ENCODE measurements at regions not wholly inside any gene's neighbourhood (a gene's known extent, or its start where the extent isn't known, plus 50 kb on each side); places are given as distances from the start of the nearest gene placed in this dataset.

- no peak for DNase-seq (ENCODE audit: extremely low read depth in 1 of 11, low read depth in 9 of 11, low spot score in 4 of 11)
These were observed 127.6 kb upstream of the PTCH1 start for GRCh38 chr9:95644377-95644776.

GRCh38 chr9:95643619-95644018 lies 126.8 kb upstream of the PTCH1 start:
- no peak for DNase-seq (ENCODE audit: extremely low read depth in 1 of 11, low read depth in 9 of 11, low spot score in 4 of 11)

- DNase-seq (ENCODE audit: extremely low read depth in 1 of 11, low read depth in 9 of 11, low spot score in 4 of 11) = no peak
These were observed 125.4 kb upstream of the PTCH1 start for GRCh38 chr9:95642189-95642588.

GRCh38 chr9:95641586-95641985 lies 124.8 kb upstream of the PTCH1 start:
- no peak for DNase-seq (ENCODE audit: extremely low read depth in 1 of 11, low read depth in 9 of 11, low spot score in 4 of 11)

GRCh38 chr9:95640336-95640735 lies 123.6 kb upstream of the PTCH1 start:
- peak in 1 of 11 donors; percentile 7 for DNase-seq (ENCODE audit: extremely low read depth in 1 of 11, low read depth in 9 of 11, low spot score in 4 of 11)

- DNase-seq (ENCODE audit: extremely low read depth in 1 of 11, low read depth in 9 of 11, low spot score in 4 of 11) = no peak
These were observed 119.4 kb upstream of the PTCH1 start for GRCh38 chr9:95635986-95636671.

- DNase-seq (ENCODE audit: extremely low read depth in 1 of 11, low read depth in 9 of 11, low spot score in 4 of 11) = no peak
These were observed 117.8 kb upstream of the PTCH1 start for GRCh38 chr9:95634536-95634935.

- DNase-seq (ENCODE audit: extremely low read depth in 1 of 11, low read depth in 9 of 11, low spot score in 4 of 11) = no peak
These were observed 117.3 kb upstream of the PTCH1 start for GRCh38 chr9:95634114-95634513.

- DNase-seq (ENCODE audit: extremely low read depth in 1 of 11, low read depth in 9 of 11, low spot score in 4 of 11) = no peak
These were observed 112.8 kb upstream of the PTCH1 start for GRCh38 chr9:95629585-95629984.

GRCh38 chr9:95627802-95628201 lies 111.0 kb upstream of the PTCH1 start:
- DNase-seq (ENCODE audit: extremely low read depth in 1 of 11, low read depth in 9 of 11, low spot score in 4 of 11) = no peak

- DNase-seq (ENCODE audit: extremely low read depth in 1 of 11, low read depth in 9 of 11, low spot score in 4 of 11) = peak in 2 of 11 donors; percentile 17 to 22
These were observed 110.3 kb upstream of the PTCH1 start for GRCh38 chr9:95626885-95627558.

- no peak for DNase-seq (ENCODE audit: extremely low read depth in 1 of 11, low read depth in 9 of 11, low spot score in 4 of 11)
These were observed 109.6 kb upstream of the PTCH1 start for GRCh38 chr9:95626341-95626740.

GRCh38 chr9:95623640-95624039 lies 106.9 kb upstream of the PTCH1 start:
- no peak for DNase-seq (ENCODE audit: extremely low read depth in 1 of 11, low read depth in 9 of 11, low spot score in 4 of 11)

- DNase-seq (ENCODE audit: extremely low read depth in 1 of 11, low read depth in 9 of 11, low spot score in 4 of 11) = no peak
These were observed 104.0 kb upstream of the PTCH1 start for GRCh38 chr9:95620722-95621121.

- no peak for DNase-seq (ENCODE audit: extremely low read depth in 1 of 11, low read depth in 9 of 11, low spot score in 4 of 11)
These were observed 103.5 kb upstream of the PTCH1 start for GRCh38 chr9:95620314-95620713.

GRCh38 chr9:95615246-95615645 lies 98.5 kb upstream of the PTCH1 start:
- no peak for DNase-seq (ENCODE audit: extremely low read depth in 1 of 11, low read depth in 9 of 11, low spot score in 4 of 11)

GRCh38 chr9:95613670-95614069 lies 96.9 kb upstream of the PTCH1 start:
- DNase-seq (ENCODE audit: extremely low read depth in 1 of 11, low read depth in 9 of 11, low spot score in 4 of 11) = no peak

- no peak for DNase-seq (ENCODE audit: extremely low read depth in 1 of 11, low read depth in 9 of 11, low spot score in 4 of 11)
These were observed 94.6 kb upstream of the PTCH1 start for GRCh38 chr9:95611354-95611753.

- DNase-seq (ENCODE audit: extremely low read depth in 1 of 11, low read depth in 9 of 11, low spot score in 4 of 11) = no peak
These were observed 93.4 kb upstream of the PTCH1 start for GRCh38 chr9:95610006-95610785.

GRCh38 chr9:95609426-95609825 lies 92.7 kb upstream of the PTCH1 start:
- no peak for DNase-seq (ENCODE audit: extremely low read depth in 1 of 11, low read depth in 9 of 11, low spot score in 4 of 11)

Measured in renal cortex interstitium (tissue), 11 donors.